ENCODE measurements at regions not wholly inside any gene's neighbourhood (a gene's known extent, or its start where the extent isn't known, plus 50 kb on each side); places are given as distances from the start of the nearest gene placed in this dataset.

GRCh38 chr13:111541752-111542529 is 221.5 kb downstream of the TEX29 start:
- TF ChIP-seq CTCF (IDR thresholded peaks at IDR 0.05; ENCODE audit: extremely low read depth, missing control alignments), result no peak
- DNase-seq (ENCODE audit: low spot score), result no peak

- DNase-seq (ENCODE audit: low spot score), result no peak
- no peak for TF ChIP-seq CTCF (IDR thresholded peaks at IDR 0.05; ENCODE audit: extremely low read depth, missing control alignments)
Observed at GRCh38 chr13:111542530-111543341, 222.3 kb downstream of the TEX29 start.

GRCh38 chr13:111546921-111547675 is 226.7 kb downstream of the TEX29 start:
- no peak for DNase-seq (ENCODE audit: low spot score)
- TF ChIP-seq CTCF (IDR thresholded peaks at IDR 0.05; ENCODE audit: extremely low read depth, missing control alignments), result no peak

- no peak for DNase-seq (ENCODE audit: low spot score)
- TF ChIP-seq CTCF (IDR thresholded peaks at IDR 0.05; ENCODE audit: extremely low read depth, missing control alignments), result no peak
Observed at GRCh38 chr13:111547726-111548273, 227.4 kb downstream of the TEX29 start.

GRCh38 chr13:111548301-111548700 is 227.9 kb downstream of the TEX29 start:
- TF ChIP-seq CTCF (IDR thresholded peaks at IDR 0.05; ENCODE audit: extremely low read depth, missing control alignments), result no peak
- DNase-seq (ENCODE audit: low spot score), result no peak

GRCh38 chr13:111548805-111549204 is 228.4 kb downstream of the TEX29 start:
- TF ChIP-seq CTCF (IDR thresholded peaks at IDR 0.05; ENCODE audit: extremely low read depth, missing control alignments), result no peak
- no peak for DNase-seq (ENCODE audit: low spot score)
